Stimulated activated CD8-positive, alpha-beta memory T cell treated with anti-CD3 and anti-CD28 coated beads, Interleukin-4, amount 100 ng/mL, for 24 hours (primary cell): ENCODE measurements at regions not wholly inside any gene's neighbourhood (a gene's known extent, or its start where the extent isn't known, plus 50 kb on each side); places are given as distances from the start of the nearest gene placed in this dataset.
"Not testable (repeated sequence)": the region's sequence is repeated elsewhere in the genome, so short reads cannot be mapped to it uniquely, and the experiment has no call there.

Experiments
- DNase-seq: peaks from one replicate; pipeline ENCODE4 v3.0.0-alpha.2; 2020; ENCODE audit warnings: low read depth

- no peak for DNase-seq
Measured at GRCh38 chr17:64772845-64773299, 110.8 kb upstream of the SMURF2 start.

GRCh38 chr17:64771980-64772844, 110.1 kb upstream of the SMURF2 start:
- DNase-seq: no peak

- no peak for DNase-seq
Measured at GRCh38 chr17:64769712-64770111, 107.6 kb upstream of the SMURF2 start.

GRCh38 chr17:64767269-64767997, 105.3 kb upstream of the SMURF2 start:
- DNase-seq: no peak

GRCh38 chr17:64765191-64765889, 103.2 kb upstream of the SMURF2 start:
- no peak for DNase-seq

GRCh38 chr17:64750891-64751677, 89.0 kb upstream of the SMURF2 start:
- DNase-seq: no peak

GRCh38 chr17:64750478-64750877, 88.4 kb upstream of the SMURF2 start:
- DNase-seq: no peak

- no peak for DNase-seq
Measured at GRCh38 chr17:64749306-64749705, 87.2 kb upstream of the SMURF2 start.

GRCh38 chr17:64747938-64748540, 85.9 kb upstream of the SMURF2 start:
- no peak for DNase-seq

- DNase-seq: no peak
Measured at GRCh38 chr17:64742326-64742725, 80.2 kb upstream of the SMURF2 start.

- not testable (repeated sequence) for DNase-seq
Measured at GRCh38 chr17:64741916-64742315, 79.8 kb upstream of the SMURF2 start.

- DNase-seq: no peak
Measured at GRCh38 chr17:64741038-64741641, 79.0 kb upstream of the SMURF2 start.

GRCh38 chr17:64739316-64740058, 77.4 kb upstream of the SMURF2 start:
- DNase-seq: no peak

- DNase-seq: peak; percentile 24
Measured at GRCh38 chr17:64736804-64737492, 74.8 kb upstream of the SMURF2 start.

GRCh38 chr17:64732336-64733006, 70.4 kb upstream of the SMURF2 start:
- DNase-seq: no peak

GRCh38 chr17:64730023-64730422, 67.9 kb upstream of the SMURF2 start:
- not testable (repeated sequence) for DNase-seq

GRCh38 chr17:64729201-64729600, 67.1 kb upstream of the SMURF2 start:
- no peak for DNase-seq

- no peak for DNase-seq
Measured at GRCh38 chr17:64728041-64728695, 66.1 kb upstream of the SMURF2 start.
